ENCODE measurements at regions not wholly inside any gene's neighbourhood (a gene's known extent, or its start where the extent isn't known, plus 50 kb on each side); places are given as distances from the start of the nearest gene placed in this dataset.

- TF ChIP-seq EZH2 (IDR thresholded peaks at IDR 0.05; ENCODE audit: borderline replicate concordance), result no peak
- no peak for TF ChIP-seq CTCF (IDR thresholded peaks at IDR 0.05; ENCODE audit: poor library complexity)
- TF ChIP-seq EZH2phosphoT487 (IDR thresholded peaks at IDR 0.05; ENCODE audit: low read depth, severe bottlenecking, unreplicated experiment), result no peak
- no peaks in the 10 kb centered on the region for H3K36me3 ChIP-seq (replicated peaks; ENCODE audit: insufficient read depth, low read depth)
- no peaks in the 10 kb centered on the region for H3K27me3 ChIP-seq
- no peak for DNase-seq (ENCODE audit: low spot score)
- 53% methylated on average over 1 of the region's 1 CpG for WGBS (ENCODE audit: low lambda C conversion rate, missing lambda C conversion rate)
- no peak overlapping the region for H3K4me2 ChIP-seq
- no peaks in the 10 kb centered on the region for H3K4me1 ChIP-seq (ENCODE audit: insufficient read depth)
- H2AFZ ChIP-seq, result no peak overlapping the region
- no peaks in the 10 kb centered on the region for H4K20me1 ChIP-seq (ENCODE audit: insufficient read depth, poor library complexity, severe bottlenecking)
- no peak overlapping the region for H3K4me3 ChIP-seq
- H3K9me3 ChIP-seq (ENCODE audit: low read depth), result no peaks in the 10 kb centered on the region
- H3K79me2 ChIP-seq, result no peaks in the 10 kb centered on the region
- H3K9me2 ChIP-seq (replicated peaks; ENCODE audit: insufficient read depth), result no peaks in the 10 kb centered on the region
- H3K27ac ChIP-seq, result no peak overlapping the region
These were observed 542.2 kb upstream of the NDST4 start for GRCh38 chr4:115655626-115656025.

GRCh38 chr4:115648786-115649185, 535.4 kb upstream of the NDST4 start:
- Histone ChIP-seq H3K9me2 (replicated peaks; ENCODE audit: insufficient read depth) (no peaks in the 10 kb centered on the region), H3K27ac (no peak overlapping the region)
- 73% methylated on average over 1 of the region's 1 CpG for WGBS (ENCODE audit: low lambda C conversion rate, missing lambda C conversion rate)

GRCh38 chr4:115629270-115629669, 515.9 kb upstream of the NDST4 start:
- Histone ChIP-seq H3K27ac (no peak overlapping the region), H2AFZ (no peak overlapping the region), H3K4me3 (no peak overlapping the region), H3K27me3 (no peaks in the 10 kb centered on the region), H3K9me3 (ENCODE audit: low read depth) (no peaks in the 10 kb centered on the region), H3K9me2 (replicated peaks; ENCODE audit: insufficient read depth) (no peaks in the 10 kb centered on the region), H3K36me3 (replicated peaks; ENCODE audit: insufficient read depth, low read depth) (no peaks in the 10 kb centered on the region), H3K79me2 (no peaks in the 10 kb centered on the region), H3K4me1 (ENCODE audit: insufficient read depth) (no peaks in the 10 kb centered on the region), H4K20me1 (ENCODE audit: insufficient read depth, poor library complexity, severe bottlenecking) (no peaks in the 10 kb centered on the region), H3K4me2 (no peak overlapping the region)
- WGBS (ENCODE audit: low lambda C conversion rate, missing lambda C conversion rate), result 81% methylated on average over 3 of the region's 3 CpGs
- DNase-seq (ENCODE audit: low spot score), result no peak
- TF ChIP-seq CTCF (IDR thresholded peaks at IDR 0.05; ENCODE audit: poor library complexity), result no peak
- no peak for TF ChIP-seq EZH2phosphoT487 (IDR thresholded peaks at IDR 0.05; ENCODE audit: low read depth, severe bottlenecking, unreplicated experiment)
- no peak for TF ChIP-seq EZH2 (IDR thresholded peaks at IDR 0.05; ENCODE audit: borderline replicate concordance)

More at GRCh38 chr4:115648786-115649185, 535.4 kb upstream of the NDST4 start:
- DNase-seq (ENCODE audit: low spot score), result no peak
- TF ChIP-seq CTCF (IDR thresholded peaks at IDR 0.05; ENCODE audit: poor library complexity) (no peak), EZH2 (IDR thresholded peaks at IDR 0.05; ENCODE audit: borderline replicate concordance) (no peak), EZH2phosphoT487 (IDR thresholded peaks at IDR 0.05; ENCODE audit: low read depth, severe bottlenecking, unreplicated experiment) (no peak)
- H2AFZ ChIP-seq, result no peak overlapping the region
- no peaks in the 10 kb centered on the region for H3K9me3 ChIP-seq (ENCODE audit: low read depth)
- H3K4me1 ChIP-seq (ENCODE audit: insufficient read depth), result no peaks in the 10 kb centered on the region
- no peak overlapping the region for H3K4me2 ChIP-seq
- no peaks in the 10 kb centered on the region for H3K27me3 ChIP-seq
- no peaks in the 10 kb centered on the region for H3K79me2 ChIP-seq
- H4K20me1 ChIP-seq (ENCODE audit: insufficient read depth, poor library complexity, severe bottlenecking), result no peaks in the 10 kb centered on the region
- no peaks in the 10 kb centered on the region for H3K36me3 ChIP-seq (replicated peaks; ENCODE audit: insufficient read depth, low read depth)
- H3K4me3 ChIP-seq, result no peak overlapping the region

GRCh38 chr4:115609631-115610030, 496.2 kb upstream of the NDST4 start:
- Histone ChIP-seq H3K4me1 (ENCODE audit: insufficient read depth) (no peaks in the 10 kb centered on the region), H3K27ac (no peak overlapping the region), H3K36me3 (replicated peaks; ENCODE audit: insufficient read depth, low read depth) (no peaks in the 10 kb centered on the region), H4K20me1 (ENCODE audit: insufficient read depth, poor library complexity, severe bottlenecking) (no peaks in the 10 kb centered on the region), H3K4me2 (no peak overlapping the region), H3K79me2 (no peaks in the 10 kb centered on the region), H2AFZ (no peak overlapping the region), H3K9me2 (replicated peaks; ENCODE audit: insufficient read depth) (no peaks in the 10 kb centered on the region), H3K9me3 (ENCODE audit: low read depth) (no peaks in the 10 kb centered on the region), H3K27me3 (no peaks in the 10 kb centered on the region), H3K4me3 (no peak overlapping the region)
- TF ChIP-seq EZH2 (IDR thresholded peaks at IDR 0.05; ENCODE audit: borderline replicate concordance) (no peak), CTCF (IDR thresholded peaks at IDR 0.05; ENCODE audit: poor library complexity) (no peak), EZH2phosphoT487 (IDR thresholded peaks at IDR 0.05; ENCODE audit: low read depth, severe bottlenecking, unreplicated experiment) (no peak)
- WGBS (ENCODE audit: low lambda C conversion rate, missing lambda C conversion rate), result 88% methylated on average over 2 of the region's 2 CpGs
- no peak for DNase-seq (ENCODE audit: low spot score)

Data from hepatocyte (in vitro differentiated cells).